ENCODE measurements at regions not wholly inside any gene's neighbourhood (a gene's known extent, or its start where the extent isn't known, plus 50 kb on each side); places are given as distances from the start of the nearest gene placed in this dataset.
A peak's percentile ranks its signal among the peaks of the same experiment; 100 is the strongest.

DNA sequence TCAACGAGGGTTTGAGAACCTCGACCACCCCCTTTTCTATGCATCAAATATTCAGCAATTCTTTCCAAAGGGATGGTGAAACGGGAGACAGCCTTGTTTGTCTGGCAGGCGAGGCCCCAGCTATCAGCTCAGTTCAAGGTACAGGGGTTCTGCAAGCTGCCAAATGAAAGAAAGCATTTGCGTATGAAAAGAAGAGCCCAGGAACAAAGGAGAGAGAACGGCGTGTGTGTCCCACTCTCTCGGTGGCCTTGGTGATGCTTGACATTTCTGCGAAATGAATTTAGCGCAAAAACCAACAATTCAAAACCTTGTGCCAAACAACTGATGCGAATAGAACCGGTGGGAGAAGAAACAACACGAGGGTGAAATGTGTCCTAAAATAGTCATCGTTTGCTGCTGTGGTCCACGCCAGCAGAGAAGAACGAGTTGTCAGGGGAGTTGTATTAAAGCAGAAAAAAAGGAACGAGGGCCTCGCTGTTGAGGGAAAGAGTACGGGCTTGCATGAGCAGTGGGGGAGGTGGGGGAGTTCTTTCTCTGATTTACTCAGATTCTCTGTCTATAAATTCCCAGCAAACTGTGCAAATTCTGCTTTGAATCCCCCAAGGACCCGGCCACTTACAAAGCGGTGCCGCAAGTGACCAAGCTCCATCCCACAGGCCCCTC is 97.7 kb downstream of the TMEM130 start:
- Histone ChIP-seq H2BK5ac (ENCODE audit: insufficient read length, low read length) (no peak overlapping the region), H2BK15ac (ENCODE audit: low read depth, low read length) (no peak overlapping the region), H2BK120ac (ENCODE audit: low read depth, low read length, poor library complexity, severe bottlenecking) (no peak overlapping the region), H2BK20ac (ENCODE audit: low read depth, low read length, poor library complexity, severe bottlenecking) (no peak overlapping the region), H3K27ac (ENCODE audit: insufficient read length, low read depth, low read length) (peak overlapping the region; percentile 10), H3K79me2 (ENCODE audit: insufficient read depth, low read length) (no peaks in the 10 kb centered on the region), H3K56ac (ENCODE audit: insufficient read length, low read depth, low read length) (no peak overlapping the region), H4K20me1 (ENCODE audit: control insufficient read depth, insufficient read depth, insufficient read length) (no peaks in the 10 kb centered on the region), H4K91ac (ENCODE audit: insufficient read length, low read depth, low read length) (no peak overlapping the region), H3K9me3 (ENCODE audit: control insufficient read depth, low read depth, low read length) (no peaks in the 10 kb centered on the region), H4K8ac (replicated peaks; ENCODE audit: insufficient read length, low read depth, low read length) (no peak overlapping the region), H3K4me2 (ENCODE audit: insufficient read depth, insufficient read length, low read length) (peak overlapping the region; percentile 48), H3K4me1 (ENCODE audit: insufficient read depth, low read length) (peaks cover 5% of the 10 kb centered on the region; the same call in 1 of the 2 replicates), H3K4ac (ENCODE audit: low read depth, low read length) (no peak overlapping the region), H2AK5ac (ENCODE audit: insufficient read length, low read length) (no peak overlapping the region), H3K23me2 (ENCODE audit: insufficient read length, low read depth, low read length, poor library complexity, severe bottlenecking) (peaks cover 7% of the 10 kb centered on the region), H3K27me3 (ENCODE audit: insufficient read depth, low read length) (no peaks in the 10 kb centered on the region), H4K5ac (ENCODE audit: insufficient read length, low read depth, low read length) (no peak overlapping the region), H3T11ph (ENCODE audit: low read length) (no peak overlapping the region), H3K18ac (ENCODE audit: insufficient read length, low read depth, low read length) (no peak overlapping the region), H3K9ac (ENCODE audit: extremely low read depth, insufficient read length, low read length) (no peak overlapping the region), H2BK12ac (ENCODE audit: insufficient read length, low read depth, low read length) (no peak overlapping the region), H3K23ac (ENCODE audit: insufficient read length, low read depth, low read length) (no peak overlapping the region), H3K79me1 (ENCODE audit: insufficient read depth, low read depth, low read length, poor library complexity, severe bottlenecking) (no peaks in the 10 kb centered on the region), H3K14ac (ENCODE audit: insufficient read depth, low read length) (0 out of 2 replicates have a peak overlapping the region, but pooled peaks have one; percentile 4), H2AFZ (ENCODE audit: low read length) (no peak overlapping the region)
- WGBS (ENCODE audit: extremely low coverage, insufficient read length, low lambda C conversion rate) = no CpG with 5 or more reads among the region's 22 CpGs
- no peaks in the 10 kb centered on the region for H3K9me3 Mint-ChIP-seq
- no peak for DNase-seq
- H3K36me3 Mint-ChIP-seq (ENCODE audit: insufficient read depth in 1 of 3, low read depth in 3 of 3) = no peaks in the 10 kb centered on the region
- peaks cover 31 to 48% of the 10 kb centered on the region in 2 experiments for H3K4me1 Mint-ChIP-seq
- peak overlapping the region; percentile 45 to 65; a peak in 4 of 5 replicates for H3K4me3 Mint-ChIP-seq
- peak overlapping the region in 2 of 3 experiments; percentile 74 to 81; a peak in 5 of 7 replicates for H3K27ac Mint-ChIP-seq
- peaks cover 23% of the 10 kb centered on the region for H3K27me3 Mint-ChIP-seq (ENCODE audit: low read depth)
- TF ChIP-seq, protein P1, sequence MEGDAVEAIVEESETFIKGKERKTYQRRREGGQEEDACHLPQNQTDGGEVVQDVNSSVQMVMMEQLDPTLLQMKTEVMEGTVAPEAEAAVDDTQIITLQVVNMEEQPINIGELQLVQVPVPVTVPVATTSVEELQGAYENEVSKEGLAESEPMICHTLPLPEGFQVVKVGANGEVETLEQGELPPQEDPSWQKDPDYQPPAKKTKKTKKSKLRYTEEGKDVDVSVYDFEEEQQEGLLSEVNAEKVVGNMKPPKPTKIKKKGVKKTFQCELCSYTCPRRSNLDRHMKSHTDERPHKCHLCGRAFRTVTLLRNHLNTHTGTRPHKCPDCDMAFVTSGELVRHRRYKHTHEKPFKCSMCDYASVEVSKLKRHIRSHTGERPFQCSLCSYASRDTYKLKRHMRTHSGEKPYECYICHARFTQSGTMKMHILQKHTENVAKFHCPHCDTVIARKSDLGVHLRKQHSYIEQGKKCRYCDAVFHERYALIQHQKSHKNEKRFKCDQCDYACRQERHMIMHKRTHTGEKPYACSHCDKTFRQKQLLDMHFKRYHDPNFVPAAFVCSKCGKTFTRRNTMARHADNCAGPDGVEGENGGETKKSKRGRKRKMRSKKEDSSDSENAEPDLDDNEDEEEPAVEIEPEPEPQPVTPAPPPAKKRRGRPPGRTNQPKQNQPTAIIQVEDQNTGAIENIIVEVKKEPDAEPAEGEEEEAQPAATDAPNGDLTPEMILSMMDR (conservative IDR thresholded peaks at IDR 0.05) = no peak

Data from H9 (cell line).